ENCODE measurements at regions not wholly inside any gene's neighbourhood (a gene's known extent, or its start where the extent isn't known, plus 50 kb on each side); places are given as distances from the start of the nearest gene placed in this dataset.
"Not testable (repeated sequence)": the region's sequence is repeated elsewhere in the genome, so short reads cannot be mapped to it uniquely, and the experiment has no call there.

DNA sequence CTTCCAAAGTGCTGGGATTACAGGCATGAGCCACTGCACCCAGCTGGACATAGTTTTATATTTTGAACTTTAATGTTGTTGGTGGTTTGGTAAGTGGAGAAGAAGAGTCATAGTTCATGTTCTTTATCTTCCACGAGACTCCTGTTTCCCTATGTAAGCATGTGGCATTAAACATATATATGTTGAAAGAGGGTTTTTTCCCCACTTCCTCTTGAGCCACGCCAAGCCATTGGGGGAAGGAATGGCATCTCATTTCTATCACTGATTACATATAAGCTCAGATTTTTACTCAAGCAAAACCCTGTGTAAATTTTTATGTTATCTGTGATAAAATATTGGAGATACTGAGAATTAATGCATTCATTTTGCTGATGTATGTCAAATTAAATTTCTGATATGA, 300.4 kb downstream of the PHF14 start:
- intact Hi-C loops (cut with DNase I): no loop called here
- Histone ChIP-seq H3K36me3 (no peaks in the 10 kb centered on the region), H3K9me3 (no peaks in the 10 kb centered on the region), H3K4me1 (replicated peaks) (no peaks in the 10 kb centered on the region), H3K27me3 (replicated peaks; ENCODE audit: insufficient read depth) (no peaks in the 10 kb centered on the region), H3K4me3 (no peak overlapping the region), H3K27ac (no peak overlapping the region)
- no peak for DNase-seq (ENCODE audit: low spot score)
- TF ChIP-seq CTCF (IDR thresholded peaks at IDR 0.05) (no peak), POLR2A (IDR thresholded peaks at IDR 0.05) (no peak), POLR2AphosphoS5 (IDR thresholded peaks at IDR 0.05) (no peak)
- 87% methylated on average over 2 of the region's 2 CpGs for WGBS

- H3K4me3 ChIP-seq: no peak overlapping the region
- no peaks in the 10 kb centered on the region for H3K9me3 ChIP-seq
- no peak for TF ChIP-seq CTCF (IDR thresholded peaks at IDR 0.05)
- intact Hi-C loops (cut with DNase I): no loop called here
- no peak for DNase-seq (ENCODE audit: low spot score)
- no peaks in the 10 kb centered on the region for H3K36me3 ChIP-seq
- H3K27me3 ChIP-seq (replicated peaks; ENCODE audit: insufficient read depth): no peaks in the 10 kb centered on the region
- H3K27ac ChIP-seq: no peak overlapping the region
- 49% methylated on average over 2 of the region's 2 CpGs for WGBS
- H3K4me1 ChIP-seq (replicated peaks): no peaks in the 10 kb centered on the region
Measured at GRCh38 chr7:11281953-11282352, 308.3 kb downstream of the PHF14 start.

DNA sequence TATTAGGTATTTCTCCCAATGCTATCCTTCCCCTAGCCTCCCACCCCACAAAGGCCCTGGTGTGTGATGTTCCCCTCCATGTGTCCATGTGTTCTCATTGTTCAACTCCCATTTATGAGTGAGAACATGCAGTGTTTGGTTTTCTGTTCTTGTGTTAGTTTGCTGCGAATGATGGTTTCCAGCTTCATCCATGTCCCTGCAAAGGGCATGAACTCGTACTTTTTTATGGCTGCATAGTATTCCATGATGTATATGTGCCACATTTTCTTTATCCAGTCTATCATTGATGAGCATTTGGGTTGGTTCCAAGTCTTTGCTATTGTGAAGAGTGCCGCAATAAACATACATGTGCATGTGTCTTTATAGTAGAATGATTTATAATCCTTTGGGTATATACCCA, 309.9 kb downstream of the PHF14 start:
- WGBS: 92% methylated on average over 3 of the region's 3 CpGs
- H3K27me3 ChIP-seq (replicated peaks; ENCODE audit: insufficient read depth); H3K36me3 ChIP-seq; intact Hi-C loops (cut with DNase I); H3K27ac ChIP-seq; H3K9me3 ChIP-seq; H3K4me1 ChIP-seq (replicated peaks); H3K4me3 ChIP-seq; DNase-seq (ENCODE audit: low spot score): not testable (repeated sequence)

- no peaks in the 10 kb centered on the region for H3K27me3 ChIP-seq (replicated peaks; ENCODE audit: insufficient read depth)
- intact Hi-C loops (cut with DNase I): no loop called here
- no peaks in the 10 kb centered on the region for H3K9me3 ChIP-seq
- DNase-seq (ENCODE audit: low spot score): no peak
- no peak overlapping the region for H3K27ac ChIP-seq
- no peaks in the 10 kb centered on the region for H3K4me1 ChIP-seq (replicated peaks)
- TF ChIP-seq POLR2A (IDR thresholded peaks at IDR 0.05): no peak
- no peak for TF ChIP-seq POLR2AphosphoS5 (IDR thresholded peaks at IDR 0.05)
- TF ChIP-seq CTCF (IDR thresholded peaks at IDR 0.05): no peak
- WGBS: 33% methylated on average over 3 of the region's 3 CpGs
- H3K4me3 ChIP-seq: no peak overlapping the region
- no peaks in the 10 kb centered on the region for H3K36me3 ChIP-seq
Measured at GRCh38 chr7:11290863-11291262, 317.2 kb downstream of the PHF14 start.

- TF ChIP-seq POLR2AphosphoS5 (IDR thresholded peaks at IDR 0.05) (peak; percentile 44), POLR2A (IDR thresholded peaks at IDR 0.05) (no peak)
- Histone ChIP-seq H3K27me3 (replicated peaks; ENCODE audit: insufficient read depth) (no peaks in the 10 kb centered on the region), H3K27ac (no peak overlapping the region), H3K36me3 (no peaks in the 10 kb centered on the region), H3K9me3 (no peaks in the 10 kb centered on the region), H3K4me1 (replicated peaks) (no peaks in the 10 kb centered on the region), H3K4me3 (no peak overlapping the region)
- WGBS: 76% methylated on average over 2 of the region's 2 CpGs
- no peak for DNase-seq (ENCODE audit: low spot score)
- intact Hi-C loops (cut with DNase I): no loop called here
Measured at GRCh38 chr7:11294218-11294617, 320.5 kb downstream of the PHF14 start.

DNA sequence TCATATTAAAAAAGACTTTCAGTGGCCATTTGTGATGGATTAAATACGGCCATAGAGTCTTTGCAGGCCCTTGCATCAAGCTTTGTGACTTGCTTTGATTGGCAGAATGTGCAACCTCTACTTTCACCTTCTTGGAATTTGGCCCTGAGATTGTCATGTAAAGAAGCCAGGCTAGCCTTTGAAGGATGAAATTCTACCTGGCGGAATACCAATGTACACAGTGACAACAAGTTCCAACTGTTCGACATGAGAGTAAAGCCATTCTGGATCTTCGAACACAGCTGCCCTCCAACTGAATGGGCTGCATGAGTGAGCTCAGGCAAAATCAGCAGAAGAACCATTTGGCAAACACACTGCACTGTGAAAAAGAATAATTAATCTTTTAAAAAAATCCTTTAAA, 321.3 kb downstream of the PHF14 start:
- DNase-seq (ENCODE audit: low spot score): peak; percentile 63
- no peak overlapping the region for H3K27ac ChIP-seq

More for the DNA sequence above, 321.3 kb downstream of the PHF14 start:
- no peak overlapping the region for H3K4me3 ChIP-seq
- TF ChIP-seq CTCF (IDR thresholded peaks at IDR 0.05) (no peak), POLR2AphosphoS5 (IDR thresholded peaks at IDR 0.05) (peak; percentile 50)
- H3K4me1 ChIP-seq (replicated peaks): no peaks in the 10 kb centered on the region
- H3K9me3 ChIP-seq: no peaks in the 10 kb centered on the region
- WGBS: 52% methylated on average over 4 of the region's 4 CpGs
- intact Hi-C loops (cut with DNase I): no loop called here
- H3K27me3 ChIP-seq (replicated peaks; ENCODE audit: insufficient read depth): no peaks in the 10 kb centered on the region
- H3K36me3 ChIP-seq: no peaks in the 10 kb centered on the region
